Heart left ventricle (tissue), 13 donors: ENCODE measurements at regions not wholly inside any gene's neighbourhood (a gene's known extent, or its start where the extent isn't known, plus 50 kb on each side); places are given as distances from the start of the nearest gene placed in this dataset.

Experiments
- POLR2A ChIP-seq, 2 donors: fragments of 450-650 bp; IDR thresholded peaks; one replicate each; pipeline ENCODE4 v1.6.1; 2017; ENCODE audit warnings: antibody characterized with exemption in 2 of 2, mild to moderate bottlenecking in 2 of 2, moderate library complexity in 2 of 2
- TF ChIP-seq, protein P1 (sequence below), 12 donors: fragments of 200-600 bp; sonication (generic) in 4 of 12; IDR thresholded peaks; one replicate each; pipeline versions ENCODE4 v1.5.0 to v1.8.0; 2018 to 2022; ENCODE audit warnings: antibody characterized with exemption in 12 of 12, mild to moderate bottlenecking in 5 of 12
- donor health status: ischemic (EF 13 %, LVEDD 7.1; RV severe dilation, severe dysfunction).
- donor health status: DM: no; HTN: yes; CAD: no.
- donor health status: DM: no; HTN: no; CAD: no.
- donor health status: ischemic (EF 25% LVEDD 6.9; RV normal size, moderate dysfunction).
- donor health status: ischemic (EF 25% LVEDD 5.7; RV mildly dilated, moderate dysfunction).
- donor health status: ischemic (EF 35%, LVEDD 5.7; RV mildly dilated, moderate dysfunction).
- donor health status: nonischemic (EF 11% LVEDD 7.7; RV severe dilation, severe dysfunction).
- donor health status: DM: yes; HTN: yes; CAD: no.
- donor health status: PGD.
- donor health status: ischemic (EF 29% LVEDD 5.4; RV normal size, mild dysfunction).
- donor health status: nonischemic (EF 23%, LVEDD 6.1; RV moderate dilation, normal function).

DNA sequence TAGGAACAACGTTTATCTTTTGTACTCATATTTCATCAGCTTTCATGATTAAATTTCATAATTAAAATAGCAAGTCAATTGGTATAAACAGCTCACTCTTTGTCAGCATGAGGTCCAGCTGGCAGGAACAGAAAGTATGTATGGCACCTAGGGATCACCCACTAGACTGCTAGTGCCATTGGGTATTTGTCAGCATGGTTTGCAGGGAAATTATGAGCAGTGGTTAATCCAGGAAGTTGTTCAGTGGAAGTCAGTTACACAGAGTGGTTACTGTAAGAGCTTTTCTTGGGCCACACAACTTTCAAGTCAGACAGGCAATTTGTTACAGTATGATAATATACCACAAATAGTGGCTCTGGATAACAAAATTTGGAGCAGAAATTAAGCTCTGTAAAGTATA lies 340.3 kb upstream of the RGS6 start:
- TF ChIP-seq, protein P1, sequence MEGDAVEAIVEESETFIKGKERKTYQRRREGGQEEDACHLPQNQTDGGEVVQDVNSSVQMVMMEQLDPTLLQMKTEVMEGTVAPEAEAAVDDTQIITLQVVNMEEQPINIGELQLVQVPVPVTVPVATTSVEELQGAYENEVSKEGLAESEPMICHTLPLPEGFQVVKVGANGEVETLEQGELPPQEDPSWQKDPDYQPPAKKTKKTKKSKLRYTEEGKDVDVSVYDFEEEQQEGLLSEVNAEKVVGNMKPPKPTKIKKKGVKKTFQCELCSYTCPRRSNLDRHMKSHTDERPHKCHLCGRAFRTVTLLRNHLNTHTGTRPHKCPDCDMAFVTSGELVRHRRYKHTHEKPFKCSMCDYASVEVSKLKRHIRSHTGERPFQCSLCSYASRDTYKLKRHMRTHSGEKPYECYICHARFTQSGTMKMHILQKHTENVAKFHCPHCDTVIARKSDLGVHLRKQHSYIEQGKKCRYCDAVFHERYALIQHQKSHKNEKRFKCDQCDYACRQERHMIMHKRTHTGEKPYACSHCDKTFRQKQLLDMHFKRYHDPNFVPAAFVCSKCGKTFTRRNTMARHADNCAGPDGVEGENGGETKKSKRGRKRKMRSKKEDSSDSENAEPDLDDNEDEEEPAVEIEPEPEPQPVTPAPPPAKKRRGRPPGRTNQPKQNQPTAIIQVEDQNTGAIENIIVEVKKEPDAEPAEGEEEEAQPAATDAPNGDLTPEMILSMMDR (IDR thresholded peaks at IDR 0.05), result no peak
- TF ChIP-seq POLR2A (IDR thresholded peaks at IDR 0.05), result no peak
